Erythroblast (primary cell): ENCODE measurements at regions not wholly inside any gene's neighbourhood (a gene's known extent, or its start where the extent isn't known, plus 50 kb on each side); places are given as distances from the start of the nearest gene placed in this dataset.

Source experiments
- GATA1 ChIP-seq: IDR thresholded peaks from 2 replicates; pipeline ENCODE4 v1.6.1; 2011; ENCODE audit warnings: low read depth, mild to moderate bottlenecking, control low read depth, low read length, moderate library complexity
- POLR2A ChIP-seq: IDR thresholded peaks from 2 replicates; pipeline ENCODE4 v1.6.1; 2011; ENCODE audit warnings: mild to moderate bottlenecking, low read length

GRCh38 chr10:3321123-3321522 is 148.5 kb upstream of the PITRM1 start:
- TF ChIP-seq POLR2A (no peak), GATA1 (no peak)
